ENCODE measurements at regions not wholly inside any gene's neighbourhood (a gene's known extent, or its start where the extent isn't known, plus 50 kb on each side); places are given as distances from the start of the nearest gene placed in this dataset.
A peak's percentile ranks its signal among the peaks of the same experiment; 100 is the strongest.

GRCh38 chr9:21584890-21585289 is 102.8 kb upstream of the IFNE start:
- peaks cover 50% of the 10 kb centered on the region for H3K79me2 ChIP-seq (ENCODE audit: control insufficient read depth, insufficient read depth, low read length)
- peaks cover 28% of the 10 kb centered on the region for H3K4me1 ChIP-seq (ENCODE audit: control insufficient read depth, extremely low read depth, insufficient read depth, low read length)
- no peak overlapping the region for H2AFZ ChIP-seq (ENCODE audit: control insufficient read depth, low read length)
- no peak overlapping the region for H3K4me2 ChIP-seq (ENCODE audit: control insufficient read depth, extremely low read depth, insufficient read depth, low read depth, low read length)
- H3K36me3 ChIP-seq (ENCODE audit: control insufficient read depth in 2 of 2, extremely low read depth in 1 of 2, insufficient read depth in 2 of 2, low read length in 2 of 2) = peaks cover 5 to 11% of the 10 kb centered on the region in 2 experiments
- FAIRE-seq = peak; percentile 43
- no peak overlapping the region for H3K9ac ChIP-seq (ENCODE audit: control insufficient read depth, extremely low read depth, insufficient read depth, low read length)
- no peaks in the 10 kb centered on the region for H3K9me3 ChIP-seq (ENCODE audit: control insufficient read depth, low read depth, low read length)
- H3K27ac ChIP-seq (ENCODE audit: control insufficient read depth, insufficient read depth, low read length) = no peak overlapping the region
- no peak for DNase-seq (ENCODE audit: low read depth, low spot score)
- no peaks in the 10 kb centered on the region for H3K9me1 ChIP-seq (ENCODE audit: control insufficient read depth, extremely low read depth, insufficient read depth, low read length)
- dilution Hi-C loops (cut with MboI; ENCODE audit: extremely low pct_ligation_motif_present, low sequenced_read_pairs) = no loop called here
- H3K4me3 ChIP-seq (ENCODE audit: control insufficient read depth in 2 of 3, extremely low read depth in 1 of 3, insufficient read depth in 2 of 3, low read depth in 1 of 3, low read length in 3 of 3) = no peak overlapping the region
- H4K20me1 ChIP-seq (ENCODE audit: control insufficient read depth, extremely low read depth, insufficient read depth, low read length) = no peaks in the 10 kb centered on the region
- TF ChIP-seq CTCF (optimal IDR thresholded peaks at IDR 0.05 in 1 of 3, IDR thresholded peaks at IDR 0.05 in 1 of 3, conservative IDR thresholded peaks at IDR 0.05 in 1 of 3; ENCODE audit: extremely low read depth in 1 of 3, insufficient read depth in 2 of 3, low read length in 3 of 3) (no peak), EZH2 (IDR thresholded peaks at IDR 0.05; ENCODE audit: low read length) (no peak)
- no peaks in the 10 kb centered on the region for H3K27me3 ChIP-seq (ENCODE audit: control insufficient read depth, extremely low read depth, insufficient read depth, low read length)

GRCh38 chr9:21585756-21586752 is 103.9 kb upstream of the IFNE start:
- H3K27ac ChIP-seq (ENCODE audit: control insufficient read depth, insufficient read depth, low read length) = no peak overlapping the region
- no peaks in the 10 kb centered on the region for H4K20me1 ChIP-seq (ENCODE audit: control insufficient read depth, extremely low read depth, insufficient read depth, low read length)
- H3K36me3 ChIP-seq (ENCODE audit: control insufficient read depth in 2 of 2, extremely low read depth in 1 of 2, insufficient read depth in 2 of 2, low read length in 2 of 2) = peaks cover 5 to 11% of the 10 kb centered on the region in 2 experiments
- dilution Hi-C loops (cut with MboI; ENCODE audit: extremely low pct_ligation_motif_present, low sequenced_read_pairs) = no loop called here
- no peak overlapping the region for H3K4me3 ChIP-seq (ENCODE audit: control insufficient read depth in 2 of 3, extremely low read depth in 1 of 3, insufficient read depth in 2 of 3, low read depth in 1 of 3, low read length in 3 of 3)
- H3K9me3 ChIP-seq (ENCODE audit: control insufficient read depth, low read depth, low read length) = no peaks in the 10 kb centered on the region
- H2AFZ ChIP-seq (ENCODE audit: control insufficient read depth, low read length) = no peak overlapping the region
- H3K27me3 ChIP-seq (ENCODE audit: control insufficient read depth, extremely low read depth, insufficient read depth, low read length) = no peaks in the 10 kb centered on the region
- H3K4me1 ChIP-seq (ENCODE audit: control insufficient read depth, extremely low read depth, insufficient read depth, low read length) = peaks cover 36% of the 10 kb centered on the region
- TF ChIP-seq CTCF (optimal IDR thresholded peaks at IDR 0.05 in 1 of 3, IDR thresholded peaks at IDR 0.05 in 1 of 3, conservative IDR thresholded peaks at IDR 0.05 in 1 of 3; ENCODE audit: extremely low read depth in 1 of 3, insufficient read depth in 2 of 3, low read length in 3 of 3) (peak in 2 of 3 experiments; percentile 10 to 26), EZH2 (IDR thresholded peaks at IDR 0.05; ENCODE audit: low read length) (no peak)
- DNase-seq (ENCODE audit: low read depth, low spot score) (no peak), FAIRE-seq (peak; percentile 62)
- H3K79me2 ChIP-seq (ENCODE audit: control insufficient read depth, insufficient read depth, low read length) = peaks cover 57% of the 10 kb centered on the region
- no peak overlapping the region for H3K9ac ChIP-seq (ENCODE audit: control insufficient read depth, extremely low read depth, insufficient read depth, low read length)
- H3K9me1 ChIP-seq (ENCODE audit: control insufficient read depth, extremely low read depth, insufficient read depth, low read length) = no peaks in the 10 kb centered on the region
- H3K4me2 ChIP-seq (ENCODE audit: control insufficient read depth, extremely low read depth, insufficient read depth, low read depth, low read length) = no peak overlapping the region
